Spleen (tissue), 11 donors: ENCODE measurements at regions not wholly inside any gene's neighbourhood (a gene's known extent, or its start where the extent isn't known, plus 50 kb on each side); places are given as distances from the start of the nearest gene placed in this dataset.

ENCODE experiments used
- DNase-seq: peaks from one replicate; pipeline ENCODE4 v3.0.0-alpha.2; 2020
- H3K27ac ChIP-seq, 8 donors: fragments of 200-600 bp; sonication (generic) in 7 of 8; 1 replicate in 4 of 8; 2 replicates in 4 of 8; pipeline versions ENCODE4 v1.5.0 to v1.8.0; 2016 to 2021; ENCODE audit warnings: inconsistent platforms in 4 of 8, mild to moderate bottlenecking in 4 of 8, moderate library complexity in 1 of 8
- H3K27me3 ChIP-seq, 7 donors: fragments of 200-600 bp; sonication (generic) in 6 of 7; replicated peaks in 1 of 7; 1 replicate in 4 of 7; 2 replicates in 3 of 7; pipeline versions ENCODE4 v1.5.0 to v1.8.0; 2016 to 2021; ENCODE audit warnings: inconsistent platforms in 3 of 7, mild to moderate bottlenecking in 1 of 7
- H3K36me3 ChIP-seq, 6 donors: fragments of 200-600 bp; sonication (generic) in 5 of 6; 1 replicate in 4 of 6; 2 replicates in 2 of 6; pipeline versions ENCODE4 v1.5.0 to v1.8.0; 2016 to 2021; ENCODE audit warnings: inconsistent platforms in 2 of 6
- H3K4me1 ChIP-seq, 6 donors: fragments of 200-600 bp; sonication (generic) in 5 of 6; 1 replicate in 3 of 6; 2 replicates in 3 of 6; pipeline versions ENCODE4 v1.5.0 to v1.8.0; 2016 to 2021; ENCODE audit warnings: inconsistent platforms in 3 of 6
- H3K4me3 ChIP-seq, 8 donors: fragments of 200-600 bp; sonication (generic) in 7 of 8; 1 replicate in 4 of 8; 2 replicates in 4 of 8; pipeline versions ENCODE4 v1.5.0 to v1.8.0; 2016 to 2021; ENCODE audit warnings: inconsistent platforms in 4 of 8, mild to moderate bottlenecking in 4 of 8, moderate library complexity in 2 of 8
- H3K9me3 ChIP-seq, 8 donors: fragments of 200-600 bp; sonication (generic) in 7 of 8; 1 replicate in 4 of 8; 2 replicates in 4 of 8; pipeline versions ENCODE4 v1.5.0 to v1.8.0; 2016 to 2021; ENCODE audit warnings: inconsistent platforms in 4 of 8
- POLR2A ChIP-seq, 3 donors: fragments of 450-650 bp; IDR thresholded peaks; one replicate each; pipeline ENCODE4 v1.5.1; 2017; ENCODE audit warnings: antibody characterized with exemption in 3 of 3, mild to moderate bottlenecking in 1 of 3
- POLR2AphosphoS5 ChIP-seq, 3 donors: sonication (generic); formaldehyde crosslinking; IDR thresholded peaks; one replicate each; pipeline ENCODE4 v1.5.1; 2017; ENCODE audit warnings: antibody characterized with exemption in 3 of 3
- whole genome bisulfite sequencing, 5 donors: extraction: QIAGEN DNeasy Blood & Tissue Kit in 3 of 5; methylation state at CpG; one replicate each; pipeline versions ENCODE4 v1.1.5 to v1.1.7; 2013 to 2018; 5-methylcytosine and 5-hydroxymethylcytosine counted together
- intact Hi-C: fragments of 100-400 bp; cut with DNase I; formaldehyde crosslinking; loops from one replicate; pipeline ENCODE4 v1.15.0; 2023; ENCODE audit warnings: low total_unique reads
- TF ChIP-seq, protein P1 (sequence below), 11 experiments: fragments of 200-600 bp in 7 of 11; fragments of 450-650 bp in 4 of 11; sonication (generic) in 4 of 11; IDR thresholded peaks in 8 of 11; conservative IDR thresholded peaks in 3 of 11; 1 replicate in 7 of 11; 2 replicates in 4 of 11; pipeline versions ENCODE4 v1.4.0 to v1.8.0; 2016 to 2021; ENCODE audit warnings: antibody characterized with exemption in 11 of 11, inconsistent platforms in 4 of 11, mild to moderate bottlenecking in 1 of 11
- donor health status: healthy with polysubstance abuse.
- donor health status: DM: no; HTN: no; CAD: no; lungs with moderate emphysema.
- donor health status: DM: no; HTN: no; CAD: no.
- donor health status: Bipolar disorder and iron deficiency.
- donor health status: healthy.
- donor health status: DM: no; HTN: no; CAD: no.
- donor health status: DM: yes; HTN: yes; CAD: no.

DNA sequence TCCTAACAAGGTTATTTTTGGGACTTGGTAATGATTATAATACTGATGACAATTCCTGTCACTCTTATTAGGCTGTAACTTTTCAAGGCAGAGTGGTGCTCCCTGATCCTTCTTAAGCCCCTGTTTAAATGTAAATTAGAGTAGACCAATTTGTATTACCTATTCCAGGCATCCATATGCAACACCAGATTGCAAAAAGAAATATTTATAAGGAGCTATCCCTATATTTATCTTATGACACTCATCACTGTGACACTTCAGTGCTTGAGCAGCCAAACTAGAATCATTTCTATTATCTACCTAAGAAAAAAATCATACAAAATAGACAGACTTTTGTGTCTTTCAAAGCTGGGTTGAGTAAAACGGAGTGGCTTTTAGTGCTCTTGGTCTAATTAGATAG lies 462.7 kb downstream of the ADGRL2 start:
- H3K27ac ChIP-seq: no peak overlapping the region
- no peaks in the 10 kb centered on the region for H3K36me3 ChIP-seq
- H3K4me1 ChIP-seq: no peaks in the 10 kb centered on the region
- peaks cover 0 to 3% (median 0%) of the 10 kb centered on the region in 8 donors for H3K9me3 ChIP-seq
- WGBS, 5 donors: 71 to 84% (median 77%) methylated on average over 1 of the region's 1 CpG
- H3K27me3 ChIP-seq: no peaks in the 10 kb centered on the region
- no peak for TF ChIP-seq POLR2AphosphoS5 (IDR thresholded peaks at IDR 0.05)
- no peak for TF ChIP-seq POLR2A (IDR thresholded peaks at IDR 0.05)
- TF ChIP-seq, protein P1, sequence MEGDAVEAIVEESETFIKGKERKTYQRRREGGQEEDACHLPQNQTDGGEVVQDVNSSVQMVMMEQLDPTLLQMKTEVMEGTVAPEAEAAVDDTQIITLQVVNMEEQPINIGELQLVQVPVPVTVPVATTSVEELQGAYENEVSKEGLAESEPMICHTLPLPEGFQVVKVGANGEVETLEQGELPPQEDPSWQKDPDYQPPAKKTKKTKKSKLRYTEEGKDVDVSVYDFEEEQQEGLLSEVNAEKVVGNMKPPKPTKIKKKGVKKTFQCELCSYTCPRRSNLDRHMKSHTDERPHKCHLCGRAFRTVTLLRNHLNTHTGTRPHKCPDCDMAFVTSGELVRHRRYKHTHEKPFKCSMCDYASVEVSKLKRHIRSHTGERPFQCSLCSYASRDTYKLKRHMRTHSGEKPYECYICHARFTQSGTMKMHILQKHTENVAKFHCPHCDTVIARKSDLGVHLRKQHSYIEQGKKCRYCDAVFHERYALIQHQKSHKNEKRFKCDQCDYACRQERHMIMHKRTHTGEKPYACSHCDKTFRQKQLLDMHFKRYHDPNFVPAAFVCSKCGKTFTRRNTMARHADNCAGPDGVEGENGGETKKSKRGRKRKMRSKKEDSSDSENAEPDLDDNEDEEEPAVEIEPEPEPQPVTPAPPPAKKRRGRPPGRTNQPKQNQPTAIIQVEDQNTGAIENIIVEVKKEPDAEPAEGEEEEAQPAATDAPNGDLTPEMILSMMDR (IDR thresholded peaks at IDR 0.05 in 8 of 11, conservative IDR thresholded peaks at IDR 0.05 in 3 of 11): no peak
- no peak overlapping the region for H3K4me3 ChIP-seq
- intact Hi-C loops: no loop called here
- DNase-seq: no peak

DNA sequence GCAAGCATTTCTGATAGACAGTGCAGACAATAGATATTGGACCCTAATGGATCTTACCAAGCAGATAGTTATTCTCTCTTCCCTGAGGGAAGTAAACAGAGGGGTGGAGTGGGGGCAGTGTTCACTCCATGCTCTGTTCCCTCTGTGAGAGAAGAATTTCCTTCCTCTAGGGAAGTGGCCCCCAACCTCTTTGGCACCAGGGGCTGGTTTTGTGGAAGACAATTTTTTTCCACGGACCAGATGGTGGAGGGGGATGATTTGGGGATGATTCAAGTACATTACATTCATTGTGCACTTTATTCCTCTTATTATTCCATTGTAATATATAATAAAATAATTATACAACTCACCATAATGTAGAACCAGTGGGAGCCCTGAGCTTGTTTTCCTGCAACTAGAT lies 459.9 kb downstream of the ADGRL2 start:
- WGBS, 5 donors: 11 to 27% (median 21%) methylated on average over 1 of the region's 1 CpG
- no peak for DNase-seq
- intact Hi-C loops: no loop called here
- no peaks in the 10 kb centered on the region for H3K36me3 ChIP-seq
- H3K4me3 ChIP-seq: no peak overlapping the region
- TF ChIP-seq, protein P1 (IDR thresholded peaks at IDR 0.05 in 8 of 11, conservative IDR thresholded peaks at IDR 0.05 in 3 of 11): no peak
- no peak for TF ChIP-seq POLR2AphosphoS5 (IDR thresholded peaks at IDR 0.05)
- TF ChIP-seq POLR2A (IDR thresholded peaks at IDR 0.05): no peak
- H3K27me3 ChIP-seq: no peaks in the 10 kb centered on the region
- no peaks in the 10 kb centered on the region for H3K9me3 ChIP-seq
- no peak overlapping the region for H3K27ac ChIP-seq
- no peaks in the 10 kb centered on the region for H3K4me1 ChIP-seq

DNA sequence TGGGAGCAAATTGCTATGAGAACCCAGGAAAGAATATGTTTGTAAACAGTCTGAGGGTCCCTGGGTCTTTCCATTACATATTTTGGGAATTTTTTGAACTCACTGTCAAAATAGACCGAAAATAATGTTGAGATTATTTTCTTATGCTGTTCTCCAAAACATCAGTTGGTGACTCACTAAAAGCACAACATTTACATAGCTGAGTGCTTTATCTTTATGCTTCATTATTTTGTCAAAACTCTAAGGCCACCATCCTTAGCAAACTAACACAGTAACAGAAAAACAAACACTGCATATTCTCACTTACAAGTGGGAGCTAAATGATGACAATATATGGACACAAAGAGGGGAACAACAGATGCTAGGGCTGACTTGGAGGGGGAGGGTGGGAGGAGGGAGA lies 459.3 kb downstream of the ADGRL2 start:
- no peaks in the 10 kb centered on the region for H3K36me3 ChIP-seq
- H3K9me3 ChIP-seq: no peaks in the 10 kb centered on the region
- H3K27ac ChIP-seq: no peak overlapping the region
- WGBS, 5 donors: 68 to 84% (median 72%) methylated on average over 1 of the region's 1 CpG
- H3K4me3 ChIP-seq: no peak overlapping the region
- TF ChIP-seq, protein P1 (IDR thresholded peaks at IDR 0.05 in 8 of 11, conservative IDR thresholded peaks at IDR 0.05 in 3 of 11): no peak
- TF ChIP-seq POLR2A (IDR thresholded peaks at IDR 0.05): no peak
- no peak for TF ChIP-seq POLR2AphosphoS5 (IDR thresholded peaks at IDR 0.05)
- no peaks in the 10 kb centered on the region for H3K4me1 ChIP-seq
- intact Hi-C loops: no loop called here
- no peaks in the 10 kb centered on the region for H3K27me3 ChIP-seq
- DNase-seq: no peak

DNA sequence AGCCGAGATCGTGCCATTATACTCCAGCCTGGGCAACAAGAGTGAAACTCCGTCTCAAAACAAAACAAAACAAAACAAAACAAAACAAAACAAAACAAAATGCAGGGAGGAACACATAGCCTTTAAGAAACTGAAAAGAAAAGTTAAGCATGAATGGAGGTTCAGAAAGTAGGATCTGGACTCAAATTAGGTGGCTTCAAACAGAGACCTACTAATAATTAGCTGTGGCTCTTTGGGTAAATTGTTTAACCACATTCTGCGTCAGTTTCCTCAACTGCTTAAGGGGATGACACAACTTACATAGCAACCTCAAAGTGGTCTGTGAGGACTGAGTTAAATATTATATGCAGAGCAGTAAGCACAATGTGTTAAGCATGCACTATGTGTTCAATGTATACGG lies 458.2 kb downstream of the ADGRL2 start:
- intact Hi-C loops: no loop called here
- WGBS, 5 donors: 90 to 99% (median 93%) methylated on average over 5 of the region's 5 CpGs
- H3K27me3 ChIP-seq: no peaks in the 10 kb centered on the region
- H3K36me3 ChIP-seq: no peaks in the 10 kb centered on the region
- TF ChIP-seq POLR2A (IDR thresholded peaks at IDR 0.05) (no peak), POLR2AphosphoS5 (IDR thresholded peaks at IDR 0.05) (no peak)
- TF ChIP-seq, protein P1 (IDR thresholded peaks at IDR 0.05 in 8 of 11, conservative IDR thresholded peaks at IDR 0.05 in 3 of 11): no peak
- no peak overlapping the region for H3K27ac ChIP-seq
- no peak overlapping the region for H3K4me3 ChIP-seq
- H3K9me3 ChIP-seq: no peaks in the 10 kb centered on the region
- no peak for DNase-seq
- H3K4me1 ChIP-seq: no peaks in the 10 kb centered on the region
